ENCODE measurements at regions not wholly inside any gene's neighbourhood (a gene's known extent, or its start where the extent isn't known, plus 50 kb on each side); places are given as distances from the start of the nearest gene placed in this dataset.

DNA sequence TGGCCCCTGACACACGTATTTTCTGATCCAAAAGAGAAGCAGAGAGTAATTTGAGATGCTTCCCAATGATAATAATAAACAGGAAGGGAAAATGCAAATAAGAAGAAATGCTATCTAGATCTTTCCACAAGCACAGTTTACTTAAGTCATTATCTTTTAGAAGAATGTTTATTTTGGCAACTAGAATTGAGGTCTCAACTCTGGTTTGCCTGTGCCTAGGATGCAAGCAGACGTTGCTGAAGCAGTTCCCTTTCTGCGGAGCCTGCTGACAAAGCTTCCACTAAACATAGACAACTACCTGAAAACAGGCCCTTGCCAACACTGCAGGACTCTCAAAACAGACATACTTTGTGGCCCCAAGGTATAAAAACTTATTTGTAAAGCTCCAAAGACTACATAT lies 315.8 kb upstream of the POM121L12 start:
- Histone ChIP-seq H3K27me3 (no peaks in the 10 kb centered on the region), H3K36me3 (no peaks in the 10 kb centered on the region), H3K9me3 (no peaks in the 10 kb centered on the region), H3K4me1 (no peaks in the 10 kb centered on the region), H3K27ac (replicated peaks in 1 of 4) (no peak overlapping the region), H3K4me3 (no peak overlapping the region)
- TF ChIP-seq EP300 (IDR thresholded peaks at IDR 0.05) (no peak), POLR2AphosphoS5 (IDR thresholded peaks at IDR 0.05) (no peak), POLR2A (IDR thresholded peaks at IDR 0.05; ENCODE audit: low read depth) (no peak)
- TF ChIP-seq, protein P1, sequence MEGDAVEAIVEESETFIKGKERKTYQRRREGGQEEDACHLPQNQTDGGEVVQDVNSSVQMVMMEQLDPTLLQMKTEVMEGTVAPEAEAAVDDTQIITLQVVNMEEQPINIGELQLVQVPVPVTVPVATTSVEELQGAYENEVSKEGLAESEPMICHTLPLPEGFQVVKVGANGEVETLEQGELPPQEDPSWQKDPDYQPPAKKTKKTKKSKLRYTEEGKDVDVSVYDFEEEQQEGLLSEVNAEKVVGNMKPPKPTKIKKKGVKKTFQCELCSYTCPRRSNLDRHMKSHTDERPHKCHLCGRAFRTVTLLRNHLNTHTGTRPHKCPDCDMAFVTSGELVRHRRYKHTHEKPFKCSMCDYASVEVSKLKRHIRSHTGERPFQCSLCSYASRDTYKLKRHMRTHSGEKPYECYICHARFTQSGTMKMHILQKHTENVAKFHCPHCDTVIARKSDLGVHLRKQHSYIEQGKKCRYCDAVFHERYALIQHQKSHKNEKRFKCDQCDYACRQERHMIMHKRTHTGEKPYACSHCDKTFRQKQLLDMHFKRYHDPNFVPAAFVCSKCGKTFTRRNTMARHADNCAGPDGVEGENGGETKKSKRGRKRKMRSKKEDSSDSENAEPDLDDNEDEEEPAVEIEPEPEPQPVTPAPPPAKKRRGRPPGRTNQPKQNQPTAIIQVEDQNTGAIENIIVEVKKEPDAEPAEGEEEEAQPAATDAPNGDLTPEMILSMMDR (IDR thresholded peaks at IDR 0.05): no peak
- DNase-seq (ENCODE audit: extremely low spot score): no peak
- 35% methylated on average over 3 of the region's 3 CpGs for WGBS
- intact Hi-C loops (cut with DNase I): no loop called here

DNA sequence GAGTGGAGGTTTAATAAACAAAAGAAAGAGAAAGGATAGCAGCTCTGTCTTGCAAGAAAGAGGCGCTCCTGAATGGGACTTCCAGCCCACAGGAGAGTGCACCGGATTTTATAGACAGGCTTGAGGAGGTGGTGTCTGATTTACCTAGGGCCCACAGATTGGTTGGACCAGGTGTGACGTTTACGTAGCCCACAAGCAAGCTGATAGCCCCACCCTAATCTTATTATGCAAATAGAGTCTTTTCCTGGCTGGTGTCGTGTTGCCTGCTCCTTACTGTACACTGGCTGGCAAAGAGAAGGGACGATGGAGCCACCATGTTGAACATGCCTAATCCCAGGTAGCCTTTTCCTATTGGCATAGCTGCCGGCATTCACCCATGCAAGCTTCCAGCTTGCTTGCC lies 319.7 kb upstream of the POM121L12 start:
- Histone ChIP-seq H3K27ac (replicated peaks in 1 of 4) (no peak overlapping the region), H3K9me3 (no peaks in the 10 kb centered on the region), H3K4me1 (no peaks in the 10 kb centered on the region), H3K36me3 (no peaks in the 10 kb centered on the region), H3K4me3 (no peak overlapping the region), H3K27me3 (no peaks in the 10 kb centered on the region)
- 88% methylated on average over 7 of the region's 7 CpGs for WGBS
- DNase-seq (ENCODE audit: extremely low spot score): no peak
- TF ChIP-seq POLR2A (IDR thresholded peaks at IDR 0.05; ENCODE audit: low read depth) (no peak), EP300 (IDR thresholded peaks at IDR 0.05) (no peak), POLR2AphosphoS5 (IDR thresholded peaks at IDR 0.05) (no peak)
- intact Hi-C loops (cut with DNase I): no loop called here

DNA sequence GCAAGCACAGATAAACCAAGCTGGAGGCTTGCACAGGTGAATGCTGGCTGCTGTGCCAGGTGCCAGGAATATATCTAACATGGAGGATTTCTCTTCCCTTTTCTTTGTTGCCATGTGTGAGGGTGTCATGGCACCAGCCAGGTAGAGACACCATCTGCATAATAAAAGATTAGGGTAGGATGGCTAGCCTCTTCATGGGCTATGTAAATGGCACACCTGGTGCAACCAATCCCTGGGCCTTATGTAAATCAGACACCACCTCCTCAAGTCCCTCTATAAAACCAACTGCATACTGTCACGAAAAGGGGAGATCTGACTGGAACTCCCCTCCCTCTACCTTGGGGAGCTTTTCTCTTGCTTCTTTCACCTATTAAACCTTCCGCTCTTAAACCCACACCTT lies 322.5 kb upstream of the POM121L12 start:
- no peak for DNase-seq (ENCODE audit: extremely low spot score)
- Histone ChIP-seq H3K27me3 (no peaks in the 10 kb centered on the region), H3K4me3 (no peak overlapping the region), H3K27ac (replicated peaks in 1 of 4) (no peak overlapping the region), H3K9me3 (peaks cover 0 to 13% (median 0%) of the 10 kb centered on the region in 4 donors), H3K36me3 (no peaks in the 10 kb centered on the region), H3K4me1 (no peaks in the 10 kb centered on the region)
- 46% methylated on average over 2 of the region's 2 CpGs for WGBS
- TF ChIP-seq EP300 (IDR thresholded peaks at IDR 0.05) (no peak), POLR2A (IDR thresholded peaks at IDR 0.05; ENCODE audit: low read depth) (no peak), POLR2AphosphoS5 (IDR thresholded peaks at IDR 0.05) (no peak)
- TF ChIP-seq, protein P1 (IDR thresholded peaks at IDR 0.05): no peak
- intact Hi-C loops (cut with DNase I): loop anchor here (5.0 kb wide), 1 partner anchor 49 kb away; no protein-coding TSS in a partner anchor

DNA sequence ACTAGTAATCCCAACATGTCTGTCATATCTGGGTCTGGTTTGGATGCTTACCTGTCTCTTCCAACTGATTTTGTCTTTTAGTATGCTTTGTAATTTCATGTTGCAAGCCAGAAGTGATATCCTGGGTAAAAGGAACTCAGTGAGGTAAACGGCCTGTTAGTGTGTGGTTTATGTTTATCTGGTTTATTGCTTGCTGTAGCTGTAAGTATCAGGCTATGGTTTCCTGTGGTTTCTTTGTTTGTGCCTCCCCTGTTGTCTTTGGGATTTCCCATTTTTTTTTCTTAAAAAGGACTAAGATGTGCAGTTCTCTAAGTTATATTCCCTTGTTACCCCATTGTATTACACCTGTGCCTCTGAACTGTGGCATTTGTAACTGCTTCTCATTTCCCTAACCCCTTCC lies 323.5 kb upstream of the POM121L12 start:
- intact Hi-C loops (cut with DNase I): loop anchor here (5.0 kb wide), 1 partner anchor 50 kb away; no protein-coding TSS in a partner anchor
- DNase-seq (ENCODE audit: extremely low spot score): no peak
- 69% methylated on average over 1 of the region's 1 CpG for WGBS
- Histone ChIP-seq H3K36me3 (no peaks in the 10 kb centered on the region), H3K27me3 (no peaks in the 10 kb centered on the region), H3K4me3 (no peak overlapping the region), H3K4me1 (no peaks in the 10 kb centered on the region), H3K27ac (replicated peaks in 1 of 4) (no peak overlapping the region), H3K9me3 (peaks cover 0 to 13% (median 0%) of the 10 kb centered on the region in 4 donors)
- TF ChIP-seq EP300 (IDR thresholded peaks at IDR 0.05): no peak
- no peak for TF ChIP-seq POLR2A (IDR thresholded peaks at IDR 0.05; ENCODE audit: low read depth)
- TF ChIP-seq POLR2AphosphoS5 (IDR thresholded peaks at IDR 0.05): no peak
- TF ChIP-seq, protein P1 (IDR thresholded peaks at IDR 0.05): no peak

DNA sequence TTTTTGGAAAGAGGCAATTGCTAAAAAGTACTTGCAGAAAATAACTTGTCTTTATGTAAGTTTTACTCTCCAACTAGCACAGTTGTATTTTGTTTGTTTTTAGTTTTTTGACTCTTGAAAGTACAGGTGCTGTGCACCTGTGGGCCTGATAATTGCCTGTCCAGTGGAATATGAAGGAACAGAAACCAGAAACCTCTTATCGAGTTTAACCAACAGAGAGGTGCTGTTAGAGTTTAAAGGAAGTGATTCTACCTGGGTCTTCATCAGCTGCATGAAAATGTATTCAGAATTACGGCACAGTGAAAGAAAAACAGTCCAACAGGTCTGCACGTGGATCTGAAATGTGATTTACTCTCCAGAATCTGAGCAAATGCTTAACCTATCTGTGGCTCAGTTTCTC lies 326.6 kb upstream of the POM121L12 start:
- DNase-seq (ENCODE audit: extremely low spot score): no peak
- intact Hi-C loops (cut with DNase I): no loop called here
- no peak overlapping the region for H3K27ac ChIP-seq (replicated peaks in 1 of 4)
- no peak overlapping the region for H3K4me3 ChIP-seq
- H3K27me3 ChIP-seq: no peaks in the 10 kb centered on the region
- peaks cover 0 to 13% (median 0%) of the 10 kb centered on the region in 4 donors for H3K9me3 ChIP-seq
- H3K4me1 ChIP-seq: no peaks in the 10 kb centered on the region
- 87% methylated on average over 3 of the region's 3 CpGs for WGBS
- no peaks in the 10 kb centered on the region for H3K36me3 ChIP-seq
- TF ChIP-seq, protein P1 (IDR thresholded peaks at IDR 0.05): no peak
- TF ChIP-seq EP300 (IDR thresholded peaks at IDR 0.05): no peak
- no peak for TF ChIP-seq POLR2A (IDR thresholded peaks at IDR 0.05; ENCODE audit: low read depth)
- TF ChIP-seq POLR2AphosphoS5 (IDR thresholded peaks at IDR 0.05): no peak
